ENCODE measurements at regions not wholly inside any gene's neighbourhood (a gene's known extent, or its start where the extent isn't known, plus 50 kb on each side); places are given as distances from the start of the nearest gene placed in this dataset.
"Not testable (repeated sequence)": the region's sequence is repeated elsewhere in the genome, so short reads cannot be mapped to it uniquely, and the experiment has no call there.

DNA sequence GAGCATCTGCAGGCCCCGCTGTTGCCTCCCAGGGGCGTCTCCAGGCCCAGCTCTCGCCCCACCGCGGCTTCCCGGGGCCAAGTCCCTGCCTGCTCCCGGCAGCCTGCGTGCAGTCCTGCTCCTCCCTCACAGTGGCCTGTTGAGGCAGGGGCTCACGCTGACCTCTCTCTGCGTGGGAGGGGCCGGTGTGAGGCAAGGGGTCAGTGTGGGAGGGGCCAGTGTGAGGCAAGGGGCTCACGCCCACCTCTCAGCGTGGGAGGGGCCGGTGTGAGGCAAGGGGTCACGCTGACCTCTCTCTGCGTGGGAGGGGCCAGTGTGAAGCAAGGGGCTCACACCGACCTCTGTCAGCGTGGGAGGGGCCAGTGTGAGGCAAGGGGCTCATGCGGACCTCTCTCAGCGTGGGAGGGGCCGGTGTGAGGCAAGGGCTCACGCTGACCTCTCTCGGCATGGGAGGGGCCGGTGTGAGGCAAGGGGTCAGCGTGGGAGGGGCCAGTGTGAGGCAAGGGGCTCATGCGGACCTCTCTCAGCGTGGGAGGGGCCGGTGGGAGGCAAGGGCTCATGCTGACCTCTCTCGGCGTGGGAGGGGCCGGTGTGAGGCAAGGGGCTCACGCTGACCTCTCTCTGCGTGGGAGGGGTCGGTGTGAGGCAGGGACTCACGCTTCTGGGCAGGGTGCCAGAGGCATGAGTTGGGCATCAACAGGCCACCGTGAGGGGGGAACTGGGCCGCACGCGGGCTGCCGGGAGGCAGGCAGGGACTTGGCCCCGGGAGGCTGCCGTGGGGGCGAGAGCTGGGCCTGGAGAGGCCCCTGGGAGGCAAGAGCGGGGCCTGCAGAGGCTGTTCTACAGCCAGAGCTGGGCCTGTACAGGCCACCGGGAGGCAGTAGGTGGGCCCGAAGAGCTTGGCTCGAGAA is 120.6 kb downstream of the SEPTIN14 start:
- TF ChIP-seq, protein P1, sequence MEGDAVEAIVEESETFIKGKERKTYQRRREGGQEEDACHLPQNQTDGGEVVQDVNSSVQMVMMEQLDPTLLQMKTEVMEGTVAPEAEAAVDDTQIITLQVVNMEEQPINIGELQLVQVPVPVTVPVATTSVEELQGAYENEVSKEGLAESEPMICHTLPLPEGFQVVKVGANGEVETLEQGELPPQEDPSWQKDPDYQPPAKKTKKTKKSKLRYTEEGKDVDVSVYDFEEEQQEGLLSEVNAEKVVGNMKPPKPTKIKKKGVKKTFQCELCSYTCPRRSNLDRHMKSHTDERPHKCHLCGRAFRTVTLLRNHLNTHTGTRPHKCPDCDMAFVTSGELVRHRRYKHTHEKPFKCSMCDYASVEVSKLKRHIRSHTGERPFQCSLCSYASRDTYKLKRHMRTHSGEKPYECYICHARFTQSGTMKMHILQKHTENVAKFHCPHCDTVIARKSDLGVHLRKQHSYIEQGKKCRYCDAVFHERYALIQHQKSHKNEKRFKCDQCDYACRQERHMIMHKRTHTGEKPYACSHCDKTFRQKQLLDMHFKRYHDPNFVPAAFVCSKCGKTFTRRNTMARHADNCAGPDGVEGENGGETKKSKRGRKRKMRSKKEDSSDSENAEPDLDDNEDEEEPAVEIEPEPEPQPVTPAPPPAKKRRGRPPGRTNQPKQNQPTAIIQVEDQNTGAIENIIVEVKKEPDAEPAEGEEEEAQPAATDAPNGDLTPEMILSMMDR (IDR thresholded peaks at IDR 0.05; ENCODE audit: low read depth, low read length): not testable (repeated sequence)
- not testable (repeated sequence) for TF ChIP-seq EZH2phosphoT487 (IDR thresholded peaks at IDR 0.05; ENCODE audit: low read depth)
